ENCODE measurements at regions not wholly inside any gene's neighbourhood (a gene's known extent, or its start where the extent isn't known, plus 50 kb on each side); places are given as distances from the start of the nearest gene placed in this dataset.
"Not testable (repeated sequence)": the region's sequence is repeated elsewhere in the genome, so short reads cannot be mapped to it uniquely, and the experiment has no call there.

DNA sequence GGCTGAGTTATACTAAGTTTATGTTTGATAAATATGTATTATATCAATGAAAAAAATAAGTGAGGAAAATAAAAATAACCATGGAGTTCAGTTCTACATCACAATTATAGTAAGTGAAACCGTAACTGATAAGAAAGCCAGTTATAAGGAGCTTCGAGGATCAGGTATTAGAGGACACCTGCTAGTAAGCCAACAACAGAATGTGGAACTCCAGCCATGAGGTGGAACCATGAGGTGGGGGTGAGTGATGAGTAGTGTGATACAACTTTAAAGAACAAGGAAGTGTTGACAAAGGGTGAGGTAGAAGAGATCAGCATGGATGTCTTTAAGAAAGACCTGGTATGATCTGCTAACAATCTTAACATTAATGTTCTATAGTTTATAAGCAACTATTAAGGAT is 452.9 kb downstream of the GUCY1A2 start:
- no peaks in the 10 kb centered on the region for H3K9me3 ChIP-seq (replicated peaks in 1 of 3)
- 85 to 90% (median 86%) methylated on average over 2 of the region's 2 CpGs for WGBS, 4 donors
- H3K4me1 ChIP-seq (replicated peaks in 1 of 2), result no peaks in the 10 kb centered on the region
- H3K27me3 ChIP-seq, result no peaks in the 10 kb centered on the region
- no peak for DNase-seq
- TF ChIP-seq, protein P1, sequence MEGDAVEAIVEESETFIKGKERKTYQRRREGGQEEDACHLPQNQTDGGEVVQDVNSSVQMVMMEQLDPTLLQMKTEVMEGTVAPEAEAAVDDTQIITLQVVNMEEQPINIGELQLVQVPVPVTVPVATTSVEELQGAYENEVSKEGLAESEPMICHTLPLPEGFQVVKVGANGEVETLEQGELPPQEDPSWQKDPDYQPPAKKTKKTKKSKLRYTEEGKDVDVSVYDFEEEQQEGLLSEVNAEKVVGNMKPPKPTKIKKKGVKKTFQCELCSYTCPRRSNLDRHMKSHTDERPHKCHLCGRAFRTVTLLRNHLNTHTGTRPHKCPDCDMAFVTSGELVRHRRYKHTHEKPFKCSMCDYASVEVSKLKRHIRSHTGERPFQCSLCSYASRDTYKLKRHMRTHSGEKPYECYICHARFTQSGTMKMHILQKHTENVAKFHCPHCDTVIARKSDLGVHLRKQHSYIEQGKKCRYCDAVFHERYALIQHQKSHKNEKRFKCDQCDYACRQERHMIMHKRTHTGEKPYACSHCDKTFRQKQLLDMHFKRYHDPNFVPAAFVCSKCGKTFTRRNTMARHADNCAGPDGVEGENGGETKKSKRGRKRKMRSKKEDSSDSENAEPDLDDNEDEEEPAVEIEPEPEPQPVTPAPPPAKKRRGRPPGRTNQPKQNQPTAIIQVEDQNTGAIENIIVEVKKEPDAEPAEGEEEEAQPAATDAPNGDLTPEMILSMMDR (IDR thresholded peaks at IDR 0.05), result no peak
- no peak for TF ChIP-seq POLR2A (IDR thresholded peaks at IDR 0.05)
- intact Hi-C loops (cut with DNase I), result no loop called here
- H3K4me3 ChIP-seq, result no peak overlapping the region
- H3K36me3 ChIP-seq (replicated peaks in 1 of 2), result no peaks in the 10 kb centered on the region
- no peak overlapping the region for H3K27ac ChIP-seq

DNA sequence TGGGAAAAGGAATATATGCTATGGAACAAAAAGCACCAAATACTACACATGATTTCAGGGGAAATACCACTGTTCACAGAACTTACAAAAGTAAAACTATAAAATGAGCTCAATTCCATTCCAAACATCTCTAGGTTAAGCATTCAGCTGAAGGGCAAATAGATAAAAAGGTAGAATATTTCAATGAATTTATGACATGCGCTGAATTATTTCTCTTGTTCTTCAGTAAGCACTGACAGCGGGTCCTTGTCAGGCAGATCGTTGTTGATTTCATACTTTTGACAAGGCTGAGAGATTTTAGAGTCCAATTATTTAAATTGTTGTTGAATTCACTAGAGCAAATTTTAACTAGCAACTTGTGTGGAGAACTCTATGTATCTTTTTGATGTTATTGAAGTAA is 449.6 kb downstream of the GUCY1A2 start:
- Histone ChIP-seq H3K9me3 (replicated peaks in 1 of 3) (no peaks in the 10 kb centered on the region), H3K4me1 (replicated peaks in 1 of 2) (no peaks in the 10 kb centered on the region), H3K27me3 (no peaks in the 10 kb centered on the region), H3K27ac (no peak overlapping the region), H3K4me3 (no peak overlapping the region), H3K36me3 (replicated peaks in 1 of 2) (no peaks in the 10 kb centered on the region)
- no peak for TF ChIP-seq POLR2A (IDR thresholded peaks at IDR 0.05)
- intact Hi-C loops (cut with DNase I), result no loop called here
- 76 to 82% (median 80%) methylated on average over 3 of the region's 3 CpGs for WGBS, 4 donors
- no peak for DNase-seq

DNA sequence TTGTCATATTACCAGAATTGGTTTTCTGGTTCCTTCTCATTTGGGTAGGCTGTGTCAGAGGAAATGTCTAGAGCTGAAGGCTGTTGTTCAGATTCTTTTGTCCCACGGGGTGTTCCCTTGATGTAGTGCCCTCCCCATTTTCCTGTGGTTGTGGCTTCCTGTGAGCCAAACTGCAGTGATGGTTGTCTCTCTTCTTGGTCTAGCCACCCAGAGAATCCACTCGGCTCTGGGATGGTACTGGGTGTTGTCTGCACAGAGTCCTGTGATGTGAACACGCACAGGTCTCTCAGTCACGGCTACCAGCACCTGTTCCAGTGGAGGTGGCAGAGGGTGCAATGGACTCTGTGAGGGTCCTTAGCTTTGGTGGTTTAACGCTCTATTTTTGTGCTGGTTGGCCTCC is 440.9 kb downstream of the GUCY1A2 start:
- H3K36me3 ChIP-seq (replicated peaks in 1 of 2); H3K27ac ChIP-seq; intact Hi-C loops (cut with DNase I); H3K27me3 ChIP-seq; H3K4me3 ChIP-seq; DNase-seq; H3K4me1 ChIP-seq (replicated peaks in 1 of 2); H3K9me3 ChIP-seq (replicated peaks in 1 of 3): not testable (repeated sequence)
- WGBS, 4 donors, result 73 to 95% (median 87%) methylated on average over 2 to 5 of the region's 5 CpGs

DNA sequence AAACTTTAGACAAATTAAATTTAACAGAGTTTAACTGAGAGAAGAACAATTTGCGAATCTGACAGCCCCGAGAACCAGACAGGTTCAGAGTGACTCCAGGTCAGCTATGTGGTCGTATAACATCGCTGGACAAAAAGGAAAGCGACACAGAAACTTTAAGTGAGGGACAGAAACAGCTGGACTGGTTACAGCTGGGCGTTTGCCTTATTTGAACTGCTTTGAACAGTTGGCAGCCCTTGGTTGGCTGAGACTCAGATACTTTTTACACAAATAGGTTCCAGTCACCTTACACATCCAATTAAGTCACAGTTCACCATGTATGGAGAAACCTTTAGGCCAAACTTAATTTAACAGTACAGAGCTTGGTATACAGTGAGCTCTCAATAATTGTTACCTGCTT is 436.9 kb downstream of the GUCY1A2 start:
- Histone ChIP-seq H3K27me3 (no peaks in the 10 kb centered on the region), H3K36me3 (replicated peaks in 1 of 2) (no peaks in the 10 kb centered on the region), H3K27ac (no peak overlapping the region)

DNA sequence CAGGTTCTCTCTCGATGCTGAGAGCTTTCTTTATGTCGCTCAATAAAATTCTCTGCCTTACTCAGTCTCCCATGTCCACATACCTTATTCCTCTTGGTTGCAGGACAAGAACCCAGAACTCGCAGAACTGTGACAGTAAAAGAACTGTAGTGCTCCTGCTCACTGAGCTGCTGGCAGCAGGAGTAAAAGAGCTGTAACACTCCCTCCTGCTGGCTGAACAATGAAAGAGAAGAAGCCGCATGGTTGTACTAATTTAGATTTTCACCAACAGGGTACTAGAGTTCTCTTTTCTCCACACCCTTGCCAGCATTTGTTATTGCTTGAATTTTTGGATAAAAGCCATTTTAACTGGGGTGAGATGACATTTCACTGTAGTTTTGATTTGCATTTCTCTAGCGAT is 433.2 kb downstream of the GUCY1A2 start:
- H3K4me3 ChIP-seq, result no peak overlapping the region
- H3K27me3 ChIP-seq, result no peaks in the 10 kb centered on the region
- no peak for DNase-seq
- TF ChIP-seq, protein P1 (IDR thresholded peaks at IDR 0.05), result peak in 2 of 6 experiments; percentile 19 to 28
- no peak for TF ChIP-seq POLR2A (IDR thresholded peaks at IDR 0.05)
- no peaks in the 10 kb centered on the region for H3K36me3 ChIP-seq (replicated peaks in 1 of 2)
- intact Hi-C loops (cut with DNase I), result no loop called here
- H3K4me1 ChIP-seq (replicated peaks in 1 of 2), result no peaks in the 10 kb centered on the region
- H3K9me3 ChIP-seq (replicated peaks in 1 of 3), result no peaks in the 10 kb centered on the region
- WGBS, 4 donors, result 88 to 92% (median 89%) methylated on average over 5 of the region's 5 CpGs
- no peak overlapping the region for H3K27ac ChIP-seq

More for the DNA sequence above, 436.9 kb downstream of the GUCY1A2 start:
- 59 to 79% (median 77%) methylated on average over 6 of the region's 6 CpGs for WGBS, 4 donors
- no peak overlapping the region for H3K4me3 ChIP-seq
- no peaks in the 10 kb centered on the region for H3K4me1 ChIP-seq (replicated peaks in 1 of 2)
- DNase-seq, result no peak
- intact Hi-C loops (cut with DNase I), result no loop called here
- H3K9me3 ChIP-seq (replicated peaks in 1 of 3), result no peaks in the 10 kb centered on the region
- no peak for TF ChIP-seq POLR2A (IDR thresholded peaks at IDR 0.05)
- TF ChIP-seq, protein P1 (IDR thresholded peaks at IDR 0.05), result no peak

Data from adrenal gland (tissue), 9 donors.